Lower lobe of right lung (tissue), 2 donors: ENCODE measurements at regions not wholly inside any gene's neighbourhood (a gene's known extent, or its start where the extent isn't known, plus 50 kb on each side); places are given as distances from the start of the nearest gene placed in this dataset.

Source experiments
- ATAC-seq, 2 donors: fragments of 200-7000 bp; cut with Tn5 transposase; one replicate each; pipeline ENCODE4 v1.9.1; 2020 to 2022; ENCODE audit warnings: mild to moderate bottlenecking in 2 of 2, moderate library complexity in 2 of 2
- DNase-seq: peaks from one replicate; pipeline ENCODE4 v3.0.0-alpha.2; 2020
- H3K27ac ChIP-seq: fragments of 200-600 bp; one replicate; pipeline ENCODE4 v1.8.0; 2022
- H3K27me3 ChIP-seq: fragments of 200-600 bp; one replicate; pipeline ENCODE4 v1.8.0; 2022; ENCODE audit warnings: low read depth
- H3K36me3 ChIP-seq: fragments of 200-600 bp; one replicate; pipeline ENCODE4 v1.8.0; 2022; ENCODE audit warnings: mild to moderate bottlenecking
- H3K4me1 ChIP-seq: fragments of 200-600 bp; one replicate; pipeline ENCODE4 v1.8.0; 2022
- H3K4me3 ChIP-seq: fragments of 200-600 bp; one replicate; pipeline ENCODE4 v1.8.0; 2022; ENCODE audit warnings: mild to moderate bottlenecking
- H3K9me3 ChIP-seq: fragments of 200-600 bp; one replicate; pipeline ENCODE4 v1.8.0; 2022
- intact Hi-C: fragments of 100-400 bp; cut with DNase I; formaldehyde crosslinking; loops from one replicate; pipeline ENCODE4 v1.11.0; 2022
- TF ChIP-seq, protein P1 (sequence below): fragments of 200-600 bp; IDR thresholded peaks from one replicate; pipeline ENCODE4 v1.8.0; 2022; ENCODE audit warnings: antibody characterized with exemption, mild to moderate bottlenecking
- donor health status: DM: no; HTN: yes; CAD: no; lungs with severe emphysema.

DNA sequence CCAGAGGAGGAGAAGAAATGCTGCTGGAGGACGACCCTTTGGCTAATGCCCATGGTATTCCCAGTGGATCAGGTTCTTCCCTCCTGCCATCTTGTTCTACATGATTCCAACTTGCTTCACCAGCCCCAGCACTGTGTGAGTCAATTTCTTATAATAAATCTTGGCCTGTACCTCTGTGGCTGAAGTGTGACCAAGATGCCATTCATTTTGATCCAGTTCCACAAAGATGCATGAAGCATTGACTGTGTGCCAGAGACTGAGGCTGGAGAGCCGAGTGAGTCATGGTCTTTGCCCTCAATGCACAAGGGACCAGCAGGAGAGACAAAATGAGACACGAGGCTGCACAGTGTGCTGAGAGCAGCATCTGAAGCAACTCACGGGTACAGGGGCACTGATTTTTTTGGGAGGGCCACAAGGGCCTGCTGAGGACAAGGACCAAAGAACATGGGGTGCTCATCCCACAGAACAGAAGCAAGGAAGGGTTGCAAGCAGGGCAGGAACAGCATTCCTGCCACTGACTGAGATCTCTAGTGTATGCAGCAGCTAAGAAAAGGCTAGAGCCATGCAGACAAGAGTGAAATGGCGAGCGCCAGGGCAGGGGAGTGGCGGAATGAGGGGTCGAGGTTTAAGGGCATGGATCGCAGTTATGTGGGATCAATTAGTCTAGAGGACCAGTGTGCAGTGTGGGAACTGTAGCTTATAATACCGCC, 207.0 kb downstream of the THBS2 start:
- no peak overlapping the region for H3K4me3 ChIP-seq
- intact Hi-C loops, result no loop called here
- H3K36me3 ChIP-seq, result no peaks in the 10 kb centered on the region
- no peak overlapping the region for H3K27ac ChIP-seq
- DNase-seq, result no peak
- TF ChIP-seq, protein P1, sequence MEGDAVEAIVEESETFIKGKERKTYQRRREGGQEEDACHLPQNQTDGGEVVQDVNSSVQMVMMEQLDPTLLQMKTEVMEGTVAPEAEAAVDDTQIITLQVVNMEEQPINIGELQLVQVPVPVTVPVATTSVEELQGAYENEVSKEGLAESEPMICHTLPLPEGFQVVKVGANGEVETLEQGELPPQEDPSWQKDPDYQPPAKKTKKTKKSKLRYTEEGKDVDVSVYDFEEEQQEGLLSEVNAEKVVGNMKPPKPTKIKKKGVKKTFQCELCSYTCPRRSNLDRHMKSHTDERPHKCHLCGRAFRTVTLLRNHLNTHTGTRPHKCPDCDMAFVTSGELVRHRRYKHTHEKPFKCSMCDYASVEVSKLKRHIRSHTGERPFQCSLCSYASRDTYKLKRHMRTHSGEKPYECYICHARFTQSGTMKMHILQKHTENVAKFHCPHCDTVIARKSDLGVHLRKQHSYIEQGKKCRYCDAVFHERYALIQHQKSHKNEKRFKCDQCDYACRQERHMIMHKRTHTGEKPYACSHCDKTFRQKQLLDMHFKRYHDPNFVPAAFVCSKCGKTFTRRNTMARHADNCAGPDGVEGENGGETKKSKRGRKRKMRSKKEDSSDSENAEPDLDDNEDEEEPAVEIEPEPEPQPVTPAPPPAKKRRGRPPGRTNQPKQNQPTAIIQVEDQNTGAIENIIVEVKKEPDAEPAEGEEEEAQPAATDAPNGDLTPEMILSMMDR, result no peak
- no peak for ATAC-seq
- no peaks in the 10 kb centered on the region for H3K9me3 ChIP-seq
- no peaks in the 10 kb centered on the region for H3K4me1 ChIP-seq
- no peaks in the 10 kb centered on the region for H3K27me3 ChIP-seq

DNA sequence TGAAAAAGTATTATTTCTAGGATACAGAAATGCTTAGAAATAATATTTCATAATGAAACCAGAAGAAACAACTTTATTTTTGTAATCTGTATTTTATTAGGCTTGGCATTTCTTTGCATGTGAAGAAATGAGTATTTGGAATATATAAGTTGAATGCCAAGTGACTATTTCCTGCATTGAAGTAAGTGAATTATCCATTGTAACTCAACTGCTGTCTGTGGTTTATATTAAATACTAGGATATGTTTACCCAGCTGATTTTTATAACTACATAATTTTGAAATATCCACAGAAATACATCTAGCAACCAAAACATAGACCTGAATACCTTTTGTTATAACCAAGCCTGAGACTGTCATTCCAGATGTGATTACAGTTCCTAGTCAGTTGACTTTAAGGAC, 207.6 kb downstream of the THBS2 start:
- intact Hi-C loops, result no loop called here
- Histone ChIP-seq H3K4me3 (no peak overlapping the region), H3K9me3 (no peaks in the 10 kb centered on the region), H3K27me3 (no peaks in the 10 kb centered on the region), H3K27ac (no peak overlapping the region), H3K4me1 (no peaks in the 10 kb centered on the region), H3K36me3 (no peaks in the 10 kb centered on the region)
- ATAC-seq (no peak), DNase-seq (no peak)
- TF ChIP-seq, protein P1, result no peak

DNA sequence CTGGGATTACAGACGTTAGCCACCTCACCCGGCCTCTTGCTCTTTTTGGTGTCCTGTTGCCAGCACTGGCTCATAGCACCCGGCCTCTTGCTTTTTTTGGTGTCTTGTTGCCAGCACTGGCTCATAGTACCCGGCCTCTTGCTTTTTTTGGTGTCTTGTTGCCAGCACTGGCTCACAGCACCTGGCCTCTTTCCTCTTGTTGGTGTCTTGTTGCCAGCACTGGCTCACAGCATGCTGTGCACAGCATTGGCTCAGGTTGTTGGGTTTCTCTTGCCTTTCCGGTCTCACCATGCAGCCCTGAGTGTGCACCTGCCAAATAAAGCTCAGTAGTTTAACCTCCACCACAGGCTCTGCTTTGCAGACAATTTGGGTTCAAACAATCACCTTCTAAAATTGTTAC, 208.2 kb downstream of the THBS2 start:
- no peaks in the 10 kb centered on the region for H3K9me3 ChIP-seq
- H3K27me3 ChIP-seq, result no peaks in the 10 kb centered on the region
- no peak overlapping the region for H3K4me3 ChIP-seq
- TF ChIP-seq, protein P1, result no peak
- H3K4me1 ChIP-seq, result no peaks in the 10 kb centered on the region
- H3K36me3 ChIP-seq, result no peaks in the 10 kb centered on the region
- intact Hi-C loops, result no loop called here
- no peak for DNase-seq
- H3K27ac ChIP-seq, result no peak overlapping the region
- no peak for ATAC-seq

DNA sequence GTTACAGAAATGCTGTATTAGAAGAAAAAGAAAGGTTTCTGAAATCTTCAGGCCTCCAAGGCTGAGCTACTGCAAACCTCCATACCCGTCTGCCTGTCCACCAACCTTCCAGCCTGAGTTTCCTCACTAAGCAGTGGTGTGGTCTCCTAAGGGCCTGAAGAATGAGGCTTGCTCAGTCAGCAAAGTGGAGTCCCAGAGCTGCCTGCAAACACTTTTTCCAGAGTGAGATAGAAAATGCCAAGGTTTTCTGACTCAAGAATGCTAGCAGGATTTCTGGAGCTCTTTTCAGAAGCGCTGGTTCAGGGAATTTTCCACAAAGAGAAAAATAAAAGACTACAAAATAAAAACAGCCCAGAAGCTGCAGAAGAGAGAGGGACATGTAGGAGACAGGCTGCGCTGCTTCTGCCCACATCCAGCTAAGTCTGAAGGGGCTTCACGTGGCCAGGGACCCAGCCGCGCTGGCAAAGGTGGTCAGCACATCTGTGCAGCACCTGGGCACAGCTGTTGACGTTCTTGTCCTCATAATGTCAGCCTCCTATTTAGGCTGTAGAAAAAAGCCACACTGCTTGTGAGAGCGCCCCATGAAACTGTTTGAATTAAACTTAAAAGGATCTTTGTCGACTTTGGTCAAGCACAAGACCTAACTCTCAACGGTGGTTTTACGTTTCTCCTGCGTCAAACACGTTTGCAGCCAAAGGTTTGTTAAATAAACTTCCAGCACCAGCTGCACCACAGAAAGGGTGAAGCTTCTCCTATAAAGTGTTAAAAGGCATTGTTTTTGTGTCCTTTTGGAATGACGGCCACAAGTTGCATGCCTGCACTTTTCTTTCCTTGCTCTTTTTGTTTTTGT, 209.0 kb downstream of the THBS2 start:
- DNase-seq (no peak), ATAC-seq (no peak)
- intact Hi-C loops, result no loop called here
- Histone ChIP-seq H3K27ac (no peak overlapping the region), H3K4me3 (no peak overlapping the region), H3K4me1 (no peaks in the 10 kb centered on the region), H3K9me3 (no peaks in the 10 kb centered on the region), H3K27me3 (no peaks in the 10 kb centered on the region), H3K36me3 (no peaks in the 10 kb centered on the region)
- TF ChIP-seq, protein P1, result no peak

DNA sequence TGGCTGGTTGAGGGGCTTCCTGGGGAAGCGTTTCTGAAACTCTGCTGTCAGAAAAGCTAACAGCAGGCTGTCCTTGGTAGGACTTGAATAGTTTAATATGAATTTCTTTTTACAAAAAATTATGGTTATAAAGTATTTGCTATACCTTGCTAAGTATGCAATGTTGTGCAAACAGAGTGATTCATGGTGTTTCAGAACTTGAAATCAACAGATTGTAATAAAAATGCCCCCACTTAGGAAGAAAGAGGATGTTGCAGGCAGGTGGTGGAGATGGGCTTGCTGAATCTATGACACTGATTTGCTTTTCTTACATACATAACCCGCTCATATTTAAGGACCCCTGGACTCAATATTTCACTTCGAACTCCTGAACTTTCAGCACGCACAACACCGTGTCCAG, 211.6 kb downstream of the THBS2 start:
- Histone ChIP-seq H3K27ac (no peak overlapping the region), H3K9me3 (peaks cover 5% of the 10 kb centered on the region), H3K27me3 (no peaks in the 10 kb centered on the region), H3K36me3 (no peaks in the 10 kb centered on the region), H3K4me3 (no peak overlapping the region), H3K4me1 (no peaks in the 10 kb centered on the region)
- TF ChIP-seq, protein P1, result no peak
- ATAC-seq (no peak), DNase-seq (no peak)
- intact Hi-C loops, result no loop called here
